Cardiac muscle cell (in vitro differentiated cells and primary cell): ENCODE measurements at regions not wholly inside any gene's neighbourhood (a gene's known extent, or its start where the extent isn't known, plus 50 kb on each side); places are given as distances from the start of the nearest gene placed in this dataset.

Experiments
- DNase-seq, 2 donors: peaks; one replicate each; pipeline versions ENCODE4 v3.0.0 to v3.0.0-alpha.2; 2010 to 2017; ENCODE audit warnings: low read depth in 1 of 2, low spot score in 1 of 2
- H3K27ac ChIP-seq: fragments of 200-600 bp; sonication (generic); 2 replicates; pipeline ENCODE4 v1.5.1; 2016
- H3K27me3 ChIP-seq: fragments of 200-600 bp; sonication (generic); 2 replicates; pipeline ENCODE4 v1.6.0; 2016; ENCODE audit warnings: control low read depth
- H3K36me3 ChIP-seq: fragments of 200-600 bp; sonication (generic); 2 replicates; pipeline ENCODE4 v1.5.1; 2016; ENCODE audit warnings: control low read depth
- H3K4me1 ChIP-seq: fragments of 200-600 bp; sonication (generic); 2 replicates; pipeline ENCODE4 v1.8.1; 2017; ENCODE audit warnings: low read depth, mild to moderate bottlenecking, mixed run types
- H3K4me3 ChIP-seq: fragments of 200-600 bp; sonication (generic); 2 replicates; pipeline ENCODE4 v1.5.1; 2016; ENCODE audit warnings: mild to moderate bottlenecking
- H3K9me3 ChIP-seq: fragments of 200-600 bp; sonication (generic); 2 replicates; pipeline ENCODE4 v1.5.1; 2017; ENCODE audit warnings: low read depth, mild to moderate bottlenecking, control low read depth
- TF ChIP-seq, protein P1 (sequence below): IDR thresholded peaks from 2 replicates; pipeline ENCODE4 v1.5.1; 2012; ENCODE audit warnings: low read depth, mild to moderate bottlenecking, low read length

DNA sequence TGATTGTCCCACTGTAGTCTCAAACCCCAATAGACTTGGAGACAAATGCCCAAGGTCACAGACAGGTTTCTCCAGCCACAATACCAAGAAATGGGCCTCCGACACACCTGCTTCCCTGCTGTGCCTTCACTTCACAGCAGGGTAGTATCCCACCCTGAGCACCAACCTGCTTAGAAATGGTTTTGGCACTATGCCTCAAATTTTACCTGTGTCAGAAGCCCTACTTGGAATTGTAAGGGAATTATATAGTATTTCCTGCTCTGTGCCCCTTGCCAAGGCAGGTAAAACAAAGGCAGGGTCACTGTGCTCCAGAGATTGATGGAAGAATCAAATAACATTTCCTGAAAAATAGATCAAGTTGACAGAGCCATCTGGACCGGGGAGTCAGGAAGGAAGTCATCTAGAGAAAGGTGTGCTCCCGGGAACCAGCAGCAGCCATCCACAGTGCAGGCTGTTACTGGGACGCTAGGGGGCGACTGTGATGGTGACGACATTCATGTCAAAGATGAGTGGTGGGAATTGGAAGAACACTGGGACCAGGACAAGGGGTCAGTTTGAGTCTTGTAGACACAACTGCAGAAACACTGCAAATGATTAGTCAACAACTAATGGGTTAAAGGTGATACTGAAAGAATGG, 117.8 kb upstream of the AKR1E2 start:
- Histone ChIP-seq H3K9me3 (no peaks in the 10 kb centered on the region), H3K36me3 (no peaks in the 10 kb centered on the region), H3K4me3 (no peak overlapping the region), H3K4me1 (no peaks in the 10 kb centered on the region), H3K27ac (no peak overlapping the region), H3K27me3 (no peaks in the 10 kb centered on the region)
- TF ChIP-seq, protein P1, sequence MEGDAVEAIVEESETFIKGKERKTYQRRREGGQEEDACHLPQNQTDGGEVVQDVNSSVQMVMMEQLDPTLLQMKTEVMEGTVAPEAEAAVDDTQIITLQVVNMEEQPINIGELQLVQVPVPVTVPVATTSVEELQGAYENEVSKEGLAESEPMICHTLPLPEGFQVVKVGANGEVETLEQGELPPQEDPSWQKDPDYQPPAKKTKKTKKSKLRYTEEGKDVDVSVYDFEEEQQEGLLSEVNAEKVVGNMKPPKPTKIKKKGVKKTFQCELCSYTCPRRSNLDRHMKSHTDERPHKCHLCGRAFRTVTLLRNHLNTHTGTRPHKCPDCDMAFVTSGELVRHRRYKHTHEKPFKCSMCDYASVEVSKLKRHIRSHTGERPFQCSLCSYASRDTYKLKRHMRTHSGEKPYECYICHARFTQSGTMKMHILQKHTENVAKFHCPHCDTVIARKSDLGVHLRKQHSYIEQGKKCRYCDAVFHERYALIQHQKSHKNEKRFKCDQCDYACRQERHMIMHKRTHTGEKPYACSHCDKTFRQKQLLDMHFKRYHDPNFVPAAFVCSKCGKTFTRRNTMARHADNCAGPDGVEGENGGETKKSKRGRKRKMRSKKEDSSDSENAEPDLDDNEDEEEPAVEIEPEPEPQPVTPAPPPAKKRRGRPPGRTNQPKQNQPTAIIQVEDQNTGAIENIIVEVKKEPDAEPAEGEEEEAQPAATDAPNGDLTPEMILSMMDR = peak; percentile 33
- no peak for DNase-seq

DNA sequence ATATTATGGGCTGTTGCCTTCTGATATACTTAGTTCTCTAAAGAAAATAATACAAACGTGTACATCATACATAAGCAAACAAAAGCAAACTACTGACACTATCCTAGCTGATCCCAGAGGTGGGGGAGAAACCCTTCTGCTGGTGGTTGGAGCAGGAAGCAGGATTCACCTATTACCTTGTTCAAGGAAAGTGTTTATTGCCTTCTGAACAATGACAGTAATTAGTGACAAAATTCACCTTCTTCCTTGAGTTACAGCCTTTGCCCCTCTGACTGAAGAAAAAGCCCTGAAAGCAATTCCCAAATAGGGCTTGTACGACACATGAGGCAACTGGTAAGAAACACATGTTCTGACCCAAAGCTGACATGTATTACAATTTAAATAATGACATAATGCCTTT, 118.8 kb upstream of the AKR1E2 start:
- TF ChIP-seq, protein P1 = no peak
- Histone ChIP-seq H3K4me3 (no peak overlapping the region), H3K9me3 (no peaks in the 10 kb centered on the region), H3K36me3 (no peaks in the 10 kb centered on the region), H3K27me3 (no peaks in the 10 kb centered on the region), H3K4me1 (no peaks in the 10 kb centered on the region), H3K27ac (no peak overlapping the region)
- no peak for DNase-seq

DNA sequence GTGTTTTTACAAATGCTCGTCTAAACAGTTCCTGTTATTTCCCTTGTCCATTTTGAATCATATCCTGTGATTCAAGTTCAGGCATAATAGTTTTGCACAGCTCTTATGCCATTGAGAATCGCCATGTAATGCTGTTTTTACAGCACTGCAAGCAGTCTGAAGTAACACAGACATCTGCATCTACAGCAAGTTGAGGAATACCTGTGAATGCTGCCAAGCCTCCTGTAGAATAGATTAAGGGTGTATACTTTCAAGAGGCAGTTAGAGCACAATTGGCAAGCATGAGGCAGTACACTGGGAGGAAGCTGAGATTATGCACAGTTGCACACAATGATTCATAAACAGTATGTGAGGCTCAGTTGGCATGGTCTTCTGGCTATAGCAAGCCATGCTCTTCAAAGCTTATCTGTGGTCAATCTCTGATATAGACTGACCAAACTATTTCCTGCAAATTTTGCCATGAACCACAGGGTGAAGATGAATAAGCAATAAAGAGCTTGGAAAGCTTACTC, 121.9 kb upstream of the AKR1E2 start:
- DNase-seq = peak in 1 of 2 donors; percentile 95
- Histone ChIP-seq H3K36me3 (no peaks in the 10 kb centered on the region), H3K4me1 (no peaks in the 10 kb centered on the region), H3K27me3 (no peaks in the 10 kb centered on the region), H3K27ac (no peak overlapping the region), H3K4me3 (no peak overlapping the region), H3K9me3 (no peaks in the 10 kb centered on the region)
- TF ChIP-seq, protein P1 = no peak

DNA sequence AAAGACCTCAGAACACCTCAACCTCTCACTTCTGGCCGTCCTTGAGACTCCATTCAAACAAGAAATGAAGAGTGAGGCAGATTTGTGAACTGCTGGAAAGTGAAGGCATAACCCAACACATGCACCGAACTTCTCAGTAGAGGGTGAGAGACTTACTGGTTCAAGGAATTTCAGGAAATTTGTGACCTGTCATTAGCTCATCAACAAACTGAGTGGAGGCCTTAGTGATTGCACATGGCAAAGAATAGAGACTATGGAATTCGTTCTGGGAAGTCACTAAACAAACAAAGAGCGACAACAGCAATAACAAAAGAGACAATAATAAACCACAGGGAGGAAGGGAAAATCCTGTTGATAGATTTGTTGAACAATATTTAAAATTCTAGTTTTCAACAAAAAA, 125.0 kb upstream of the AKR1E2 start:
- H3K36me3 ChIP-seq = no peaks in the 10 kb centered on the region
- TF ChIP-seq, protein P1 = no peak
- no peaks in the 10 kb centered on the region for H3K9me3 ChIP-seq
- no peak overlapping the region for H3K4me3 ChIP-seq
- no peak overlapping the region for H3K27ac ChIP-seq
- no peak for DNase-seq
- no peaks in the 10 kb centered on the region for H3K27me3 ChIP-seq
- H3K4me1 ChIP-seq = no peaks in the 10 kb centered on the region

DNA sequence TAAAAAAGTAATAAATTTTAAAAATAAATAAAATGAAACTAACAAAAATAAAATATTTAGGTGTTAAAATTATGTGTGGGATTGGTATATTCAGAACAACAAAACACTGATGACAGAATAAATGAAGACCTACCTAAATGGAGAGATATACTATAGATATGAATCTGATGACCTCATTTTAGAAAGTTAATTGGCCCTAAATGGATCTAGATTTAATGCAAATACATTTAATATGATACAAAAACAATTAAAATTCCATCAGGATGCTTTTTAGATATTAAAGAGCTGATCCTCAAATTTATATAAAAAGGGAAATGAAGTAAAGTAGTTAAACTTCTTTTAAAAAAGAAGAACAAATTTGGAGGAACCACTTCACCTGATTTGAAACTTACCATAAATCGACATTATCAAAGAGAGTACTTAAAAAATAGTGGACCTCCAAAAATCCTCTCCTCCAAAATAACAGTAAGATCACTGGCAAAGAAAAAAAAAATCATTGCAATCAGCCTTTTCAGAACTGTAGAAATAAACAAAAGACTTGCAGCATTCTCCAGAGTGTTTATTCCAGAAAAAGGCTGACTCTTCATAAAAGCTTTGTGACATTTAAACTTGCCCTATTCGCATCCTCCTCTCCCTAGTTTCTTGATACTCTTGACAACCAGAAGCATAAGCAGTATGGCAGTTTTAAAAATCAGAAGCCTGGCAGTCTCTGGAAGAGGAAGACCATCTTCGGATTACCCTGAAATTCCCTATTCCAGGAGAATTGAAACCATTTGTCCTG, 125.9 kb upstream of the AKR1E2 start:
- Histone ChIP-seq H3K4me3 (no peak overlapping the region), H3K27ac (no peak overlapping the region), H3K9me3 (no peaks in the 10 kb centered on the region), H3K4me1 (no peaks in the 10 kb centered on the region), H3K36me3 (no peaks in the 10 kb centered on the region), H3K27me3 (no peaks in the 10 kb centered on the region)
- TF ChIP-seq, protein P1 = no peak
- no peak for DNase-seq
